Smooth muscle cell (in vitro differentiated cells): ENCODE measurements at regions not wholly inside any gene's neighbourhood (a gene's known extent, or its start where the extent isn't known, plus 50 kb on each side); places are given as distances from the start of the nearest gene placed in this dataset.

ENCODE experiments used
- DNase-seq: peaks from one replicate; lab custom pipeline; 2025; ENCODE audit not compliant: unreplicated experiment; lab: John Stamatoyannopoulos, UW
- H2AFZ ChIP-seq: fragments of 200-600 bp; sonication (generic); 2 replicates; pipeline ENCODE4 v1.6.0; 2016; ENCODE audit warnings: antibody characterized with exemption, low read depth, mild to moderate bottlenecking
- H3F3A ChIP-seq: fragments of 200-600 bp; sonication (generic); 2 replicates; pipeline ENCODE4 v1.6.0; 2017; ENCODE audit warnings: antibody characterized with exemption, low read depth
- H3K27ac ChIP-seq: fragments of 200-600 bp; sonication (generic); 2 replicates; pipeline ENCODE4 v1.5.1; 2016; ENCODE audit warnings: low read depth, mild to moderate bottlenecking
- H3K27me3 ChIP-seq: fragments of 200-600 bp; sonication (generic); 2 replicates; pipeline ENCODE4 v1.6.1; 2016; ENCODE audit warnings: low read depth, mild to moderate bottlenecking
- H3K36me3 ChIP-seq: fragments of 200-600 bp; sonication (generic); 2 replicates; pipeline ENCODE4 v1.5.1; 2016; ENCODE audit warnings: low read depth
- H3K4me1 ChIP-seq: fragments of 200-600 bp; sonication (generic); 2 replicates; pipeline ENCODE4 v1.5.1; 2016; ENCODE audit warnings: low read depth
- H3K4me2 ChIP-seq: fragments of 200-600 bp; sonication (generic); 2 replicates; pipeline ENCODE4 v1.6.0; 2016; ENCODE audit warnings: mild to moderate bottlenecking
- H3K4me3 ChIP-seq: fragments of 200-600 bp; sonication (generic); 2 replicates; pipeline ENCODE4 v1.5.1; 2016; ENCODE audit warnings: mild to moderate bottlenecking
- H3K79me2 ChIP-seq: fragments of 200-600 bp; sonication (generic); 2 replicates; pipeline ENCODE4 v1.6.0; 2016; ENCODE audit warnings: low read depth, mild to moderate bottlenecking
- H3K9ac ChIP-seq: fragments of 200-600 bp; sonication (generic); 2 replicates; pipeline ENCODE4 v1.6.0; 2016; ENCODE audit warnings: low read depth
- H3K9me3 ChIP-seq: fragments of 200-600 bp; sonication (generic); replicated peaks from 2 replicates; pipeline ENCODE4 v1.5.1; 2016; ENCODE audit warnings: low read depth
- H4K20me1 ChIP-seq: fragments of 200-600 bp; sonication (generic); 2 replicates; pipeline ENCODE4 v1.6.0; 2016; ENCODE audit warnings: low read depth
- WGBS: methylation state at CpG from one replicate; pipeline ENCODE4 v1.1.7; 2016; ENCODE audit warnings: low lambda C conversion rate; 5-methylcytosine and 5-hydroxymethylcytosine counted together
- TF ChIP-seq, protein P1 (sequence below): fragments of 200-600 bp; sonication (generic); IDR thresholded peaks from 2 replicates; pipeline ENCODE4 v1.5.1; 2017; ENCODE audit warnings: borderline replicate concordance, mild to moderate bottlenecking, antibody characterized with exemption; ENCODE audit not compliant: insufficient read depth, poor library complexity, severe bottlenecking

DNA sequence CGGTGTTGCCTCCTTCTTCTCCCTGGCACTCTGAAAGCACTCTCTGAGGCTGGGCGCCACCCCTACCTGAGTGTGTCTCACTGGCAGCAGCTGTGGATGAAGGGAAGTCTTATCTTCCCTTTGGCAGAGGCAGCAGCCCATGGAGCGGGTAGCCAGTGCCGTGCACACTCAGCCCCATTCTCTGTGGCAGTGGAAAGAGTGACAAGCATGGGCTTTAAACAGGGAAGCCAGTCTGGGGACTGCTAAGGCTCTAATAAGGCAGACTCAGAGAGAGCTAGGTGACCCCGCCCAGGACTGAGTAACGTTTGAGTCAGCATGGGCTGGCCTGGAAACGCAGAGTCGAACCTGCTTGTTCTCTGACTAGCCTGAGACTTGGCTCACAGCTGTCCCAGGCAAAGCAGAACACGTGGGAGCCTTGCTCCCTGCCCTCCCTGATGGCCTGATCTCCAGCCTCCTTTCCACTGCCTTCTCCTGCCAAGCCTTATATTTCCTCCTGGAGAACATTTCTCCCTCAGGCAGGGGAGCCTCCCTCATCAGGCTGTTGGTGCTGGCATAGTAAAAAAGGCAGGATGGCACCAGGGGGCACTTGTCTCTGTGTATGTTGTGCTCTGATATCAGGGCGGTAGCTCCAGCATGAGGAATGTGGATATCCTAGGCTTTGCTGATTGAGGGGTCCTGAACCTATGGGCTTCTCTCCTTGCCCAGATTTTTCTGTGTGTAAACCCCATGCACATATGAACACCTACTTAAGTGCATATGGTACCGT lies 93.9 kb upstream of the LGALSL start:
- Histone ChIP-seq H3K27ac (peak overlapping the region; percentile 76), H4K20me1 (no peaks in the 10 kb centered on the region), H3K27me3 (no peaks in the 10 kb centered on the region), H3K9ac (peak overlapping the region; percentile 36), H3K36me3 (no peaks in the 10 kb centered on the region), H3K4me1 (no peaks in the 10 kb centered on the region), H3K4me2 (peak overlapping the region; percentile 38), H3K79me2 (no peaks in the 10 kb centered on the region), H2AFZ (no peak overlapping the region), H3K4me3 (no peak overlapping the region), H3K9me3 (no peaks in the 10 kb centered on the region), H3F3A (no peaks in the 10 kb centered on the region)
- TF ChIP-seq, protein P1, sequence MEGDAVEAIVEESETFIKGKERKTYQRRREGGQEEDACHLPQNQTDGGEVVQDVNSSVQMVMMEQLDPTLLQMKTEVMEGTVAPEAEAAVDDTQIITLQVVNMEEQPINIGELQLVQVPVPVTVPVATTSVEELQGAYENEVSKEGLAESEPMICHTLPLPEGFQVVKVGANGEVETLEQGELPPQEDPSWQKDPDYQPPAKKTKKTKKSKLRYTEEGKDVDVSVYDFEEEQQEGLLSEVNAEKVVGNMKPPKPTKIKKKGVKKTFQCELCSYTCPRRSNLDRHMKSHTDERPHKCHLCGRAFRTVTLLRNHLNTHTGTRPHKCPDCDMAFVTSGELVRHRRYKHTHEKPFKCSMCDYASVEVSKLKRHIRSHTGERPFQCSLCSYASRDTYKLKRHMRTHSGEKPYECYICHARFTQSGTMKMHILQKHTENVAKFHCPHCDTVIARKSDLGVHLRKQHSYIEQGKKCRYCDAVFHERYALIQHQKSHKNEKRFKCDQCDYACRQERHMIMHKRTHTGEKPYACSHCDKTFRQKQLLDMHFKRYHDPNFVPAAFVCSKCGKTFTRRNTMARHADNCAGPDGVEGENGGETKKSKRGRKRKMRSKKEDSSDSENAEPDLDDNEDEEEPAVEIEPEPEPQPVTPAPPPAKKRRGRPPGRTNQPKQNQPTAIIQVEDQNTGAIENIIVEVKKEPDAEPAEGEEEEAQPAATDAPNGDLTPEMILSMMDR, result no peak
- DNase-seq, result no peak
- 32% methylated on average over 11 of the region's 11 CpGs for WGBS

DNA sequence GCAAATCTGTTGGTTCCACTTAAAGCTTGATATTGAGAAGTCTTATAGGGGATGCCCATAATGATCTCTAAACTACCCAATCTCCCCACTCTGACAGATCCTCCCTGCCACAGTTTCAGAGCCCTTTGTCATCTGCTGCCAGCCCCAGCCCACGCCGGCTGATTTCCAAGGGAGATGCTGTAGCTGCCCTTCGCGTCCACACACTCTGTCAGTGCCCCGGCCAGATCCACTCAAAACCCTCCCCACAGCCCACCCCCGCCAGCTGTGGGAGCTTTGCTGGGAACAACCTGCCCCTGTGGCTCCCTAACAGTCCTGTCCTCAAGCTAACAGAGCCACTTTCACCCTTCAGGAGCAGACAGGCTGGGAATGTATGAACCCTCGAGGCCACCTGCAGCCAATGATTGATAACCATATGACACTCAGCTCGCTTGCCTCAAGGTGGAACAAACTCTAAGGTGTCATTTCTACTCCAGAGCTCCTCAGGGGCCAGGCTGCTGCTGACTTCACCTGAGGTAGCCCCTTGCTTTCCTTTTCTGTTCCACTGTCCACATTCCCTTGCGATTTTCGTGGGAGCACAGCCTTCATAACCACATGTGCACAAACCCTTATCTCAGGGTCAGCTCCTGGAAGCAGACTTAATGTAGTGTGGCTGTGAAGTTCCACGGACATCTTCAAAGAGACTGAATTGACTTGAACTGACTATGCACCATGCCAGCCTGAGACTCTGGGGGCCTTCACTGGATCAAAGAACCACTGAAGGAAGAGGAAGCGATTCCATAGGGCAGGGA lies 92.6 kb upstream of the LGALSL start:
- H3K9me3 ChIP-seq, result no peaks in the 10 kb centered on the region
- H2AFZ ChIP-seq, result no peak overlapping the region
- H3K4me1 ChIP-seq, result no peaks in the 10 kb centered on the region
- H3K27me3 ChIP-seq, result no peaks in the 10 kb centered on the region
- no peak overlapping the region for H3K9ac ChIP-seq
- no peak for DNase-seq
- no peak overlapping the region for H3K4me3 ChIP-seq
- H4K20me1 ChIP-seq, result no peaks in the 10 kb centered on the region
- no peaks in the 10 kb centered on the region for H3K79me2 ChIP-seq
- no peaks in the 10 kb centered on the region for H3K36me3 ChIP-seq
- TF ChIP-seq, protein P1, result no peak
- no peak overlapping the region for H3K4me2 ChIP-seq
- WGBS, result 90% methylated on average over 12 of the region's 12 CpGs
- no peaks in the 10 kb centered on the region for H3F3A ChIP-seq
- no peak overlapping the region for H3K27ac ChIP-seq

DNA sequence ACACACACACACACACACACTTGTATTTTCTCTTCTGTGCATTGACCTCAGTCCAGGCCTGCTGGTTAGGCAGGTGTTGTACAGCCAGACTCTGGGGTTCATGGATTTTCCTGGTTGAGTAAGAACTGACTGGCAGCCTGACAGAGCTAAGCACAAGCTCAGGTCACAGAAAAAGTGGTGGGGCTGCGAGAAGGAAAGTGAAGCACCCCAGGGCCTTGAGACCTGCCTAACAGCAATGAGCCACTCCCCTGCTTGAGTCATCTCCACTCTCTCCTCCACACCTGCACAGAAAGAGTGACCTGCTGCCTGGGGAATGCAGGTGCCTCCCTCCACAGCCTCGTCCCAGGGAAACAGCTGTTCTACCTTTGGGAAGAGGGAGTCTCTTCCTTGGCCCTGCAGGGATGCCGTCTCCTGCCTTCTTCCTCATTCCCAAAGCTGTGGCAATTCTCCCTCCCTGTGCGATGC lies 91.4 kb upstream of the LGALSL start:
- Histone ChIP-seq H3K27me3 (no peaks in the 10 kb centered on the region), H3K4me3 (no peak overlapping the region), H2AFZ (no peak overlapping the region), H3K27ac (peak overlapping the region; percentile 70), H3K36me3 (no peaks in the 10 kb centered on the region), H4K20me1 (no peaks in the 10 kb centered on the region), H3F3A (no peaks in the 10 kb centered on the region), H3K9ac (no peak overlapping the region), H3K4me1 (no peaks in the 10 kb centered on the region), H3K4me2 (no peak overlapping the region), H3K9me3 (no peaks in the 10 kb centered on the region), H3K79me2 (no peaks in the 10 kb centered on the region)
- WGBS, result 64% methylated on average over 4 of the region's 4 CpGs
- TF ChIP-seq, protein P1, result no peak
- DNase-seq, result no peak
